Jurkat, Clone E6-1 (cell line): ENCODE measurements at regions not wholly inside any gene's neighbourhood (a gene's known extent, or its start where the extent isn't known, plus 50 kb on each side); places are given as distances from the start of the nearest gene placed in this dataset.

Experiments used
- DNase-seq: peaks from one replicate; pipeline ENCODE4 v3.0.0-alpha.2; 2011; ENCODE audit warnings: low read depth, low spot score
- H3K4me3 ChIP-seq: 2 replicates; pipeline ENCODE4 v1.5.1; 2011; ENCODE audit warnings: mild to moderate bottlenecking, low read length, control low read depth, moderate library complexity

- no peak overlapping the region for H3K4me3 ChIP-seq
- DNase-seq = no peak
Observed at GRCh38 chr15:85847031-85847430, 52.3 kb upstream of the KLHL25 start.

GRCh38 chr15:85849946-85850345, 55.2 kb upstream of the KLHL25 start:
- no peak overlapping the region for H3K4me3 ChIP-seq
- no peak for DNase-seq

- no peak for DNase-seq
- H3K4me3 ChIP-seq = no peak overlapping the region
Observed at GRCh38 chr15:85852969-85853368, 58.2 kb upstream of the KLHL25 start.

- peak; percentile 70 for DNase-seq
- no peak overlapping the region for H3K4me3 ChIP-seq
Observed at GRCh38 chr15:85854345-85855097, 59.8 kb upstream of the KLHL25 start.

GRCh38 chr15:85858586-85859375, 64.1 kb upstream of the KLHL25 start:
- DNase-seq = peak; percentile 64
- H3K4me3 ChIP-seq = no peak overlapping the region

- no peak for DNase-seq
- H3K4me3 ChIP-seq = no peak overlapping the region
Observed at GRCh38 chr15:85859671-85860070, 64.9 kb upstream of the KLHL25 start.

- no peak for DNase-seq
- H3K4me3 ChIP-seq = no peak overlapping the region
Observed at GRCh38 chr15:85860394-85861161, 65.9 kb upstream of the KLHL25 start.

GRCh38 chr15:85865070-85865684, 70.5 kb upstream of the KLHL25 start:
- no peak overlapping the region for H3K4me3 ChIP-seq
- DNase-seq = peak; percentile 46

- no peak for DNase-seq
Observed at GRCh38 chr15:85867250-85867649, 72.5 kb upstream of the KLHL25 start.

GRCh38 chr15:85869124-85869523, 74.4 kb upstream of the KLHL25 start:
- no peak for DNase-seq
- H3K4me3 ChIP-seq = no peak overlapping the region

More at GRCh38 chr15:85867250-85867649, 72.5 kb upstream of the KLHL25 start:
- H3K4me3 ChIP-seq = no peak overlapping the region

- DNase-seq = no peak
- no peak overlapping the region for H3K4me3 ChIP-seq
Observed at GRCh38 chr15:85870216-85871014, 75.7 kb upstream of the KLHL25 start.

- no peak for DNase-seq
- no peak overlapping the region for H3K4me3 ChIP-seq
Observed at GRCh38 chr15:85871545-85871944, 76.8 kb upstream of the KLHL25 start.

- no peak for DNase-seq
- no peak overlapping the region for H3K4me3 ChIP-seq
Observed at GRCh38 chr15:85872125-85872524, 77.4 kb upstream of the KLHL25 start.

GRCh38 chr15:85874236-85874635, 79.5 kb upstream of the KLHL25 start:
- no peak overlapping the region for H3K4me3 ChIP-seq
- DNase-seq = no peak

- DNase-seq = no peak
- H3K4me3 ChIP-seq = no peak overlapping the region
Observed at GRCh38 chr15:85875756-85876155, 81.0 kb upstream of the KLHL25 start.

- H3K4me3 ChIP-seq = no peak overlapping the region
- no peak for DNase-seq
Observed at GRCh38 chr15:85878828-85879225, 84.1 kb upstream of the KLHL25 start.

- no peak overlapping the region for H3K4me3 ChIP-seq
- DNase-seq = no peak
Observed at GRCh38 chr15:85879334-85880163, 84.8 kb upstream of the KLHL25 start.
